HEK293T (cell line): ENCODE measurements at regions not wholly inside any gene's neighbourhood (a gene's known extent, or its start where the extent isn't known, plus 50 kb on each side); places are given as distances from the start of the nearest gene placed in this dataset.
A peak's percentile ranks its signal among the peaks of the same experiment; 100 is the strongest.

ENCODE experiments used
- CTCF ChIA-PET: fragments of 350-600 bp; formaldehyde crosslinking; extraction: SDS; loops from one replicate; lab custom pipeline; 2021; ENCODE audit warnings: antibody characterized with exemption, inconsistent platforms; lab: Yijun Ruan, JAX
- POLR2A ChIA-PET: fragments of 350-600 bp; formaldehyde crosslinking; extraction: SDS; loops from one replicate; lab custom pipeline; 2020; ENCODE audit warnings: antibody characterized with exemption, inconsistent platforms; lab: Yijun Ruan, JAX
- DNase-seq: peaks from one replicate; pipeline ENCODE4 v3.0.0; 2012; ENCODE audit warnings: mixed read lengths; ENCODE audit errors: extremely low spot score
- ARNT ChIP-seq: fragments of 450-650 bp; IDR thresholded peaks from 2 replicates; pipeline ENCODE4 v1.6.1; 2017; ENCODE audit warnings: mild to moderate bottlenecking
- BHLHE40 ChIP-seq: fragments of 450-650 bp; IDR thresholded peaks from 2 replicates; pipeline ENCODE4 v1.6.1; 2016; ENCODE audit warnings: mild to moderate bottlenecking, moderate library complexity, borderline replicate concordance
- CTBP1 ChIP-seq: fragments of 450-650 bp; IDR thresholded peaks from 2 replicates; pipeline ENCODE4 v1.6.1; 2016; ENCODE audit warnings: borderline replicate concordance
- ELF4 ChIP-seq: fragments of 450-650 bp; IDR thresholded peaks from 2 replicates; pipeline ENCODE4 v1.6.1; 2017; ENCODE audit warnings: antibody characterized with exemption
- FOXA1 ChIP-seq: fragments of 450-650 bp; IDR thresholded peaks from 2 replicates; pipeline ENCODE4 v1.6.1; 2016; ENCODE audit warnings: mild to moderate bottlenecking
- FOXK2 ChIP-seq: fragments of 450-650 bp; IDR thresholded peaks from 2 replicates; pipeline ENCODE4 v1.6.1; 2016; ENCODE audit warnings: mild to moderate bottlenecking
- FOXM1 ChIP-seq: fragments of 450-650 bp; IDR thresholded peaks from 2 replicates; pipeline ENCODE4 v1.6.1; 2017; ENCODE audit warnings: mild to moderate bottlenecking, borderline replicate concordance
- HDGF ChIP-seq: fragments of 450-650 bp; IDR thresholded peaks from 2 replicates; pipeline ENCODE4 v1.6.1; 2017; ENCODE audit warnings: antibody characterized with exemption, borderline replicate concordance
- L3MBTL2 ChIP-seq: fragments of 450-650 bp; conservative IDR thresholded peaks from 2 replicates; pipeline ENCODE4 v1.6.1; 2016; ENCODE audit warnings: mild to moderate bottlenecking
- LEF1 ChIP-seq: fragments of 450-650 bp; IDR thresholded peaks from 2 replicates; pipeline ENCODE4 v1.6.1; 2017; ENCODE audit warnings: mild to moderate bottlenecking, borderline replicate concordance
- NFRKB ChIP-seq: fragments of 450-650 bp; IDR thresholded peaks from 2 replicates; pipeline ENCODE4 v1.6.1; 2016; ENCODE audit warnings: mild to moderate bottlenecking, moderate library complexity
- PKNOX1 ChIP-seq: fragments of 450-650 bp; IDR thresholded peaks from 2 replicates; pipeline ENCODE4 v1.6.1; 2016
- SP1 ChIP-seq: fragments of 450-650 bp; IDR thresholded peaks from 2 replicates; pipeline ENCODE4 v1.6.1; 2017
- SUZ12 ChIP-seq: fragments of 450-650 bp; IDR thresholded peaks from 2 replicates; pipeline ENCODE4 v1.6.1; 2016; ENCODE audit warnings: mild to moderate bottlenecking
- TARDBP ChIP-seq: fragments of 450-650 bp; IDR thresholded peaks from 2 replicates; pipeline ENCODE4 v1.6.1; 2016
- ZNF384 ChIP-seq: fragments of 450-650 bp; IDR thresholded peaks from 2 replicates; pipeline ENCODE4 v1.6.1; 2016

GRCh38 chr18:34159691-34160185 lies 65.0 kb downstream of the NOL4 start:
- ChIA-PET POLR2A (interaction anchor here (1.1 kb wide), 1 partner anchor 9 kb away, joined by 3 read pairs; no protein-coding TSS in a partner anchor), CTCF (interaction anchor here (0.5 kb wide), 1 partner anchor 124 kb away, joined by 3 read pairs; no protein-coding TSS in a partner anchor)
- DNase-seq, result no peak
- TF ChIP-seq PKNOX1 (no peak), TARDBP (no peak), L3MBTL2 (0 out of 2 replicates have a peak, but pooled peaks have one; percentile 25), FOXM1 (no peak), SUZ12 (no peak)

- CTCF ChIA-PET, result interaction anchor here (0.5 to 1.1 kb wide), 4 partner anchors 123 to 1028 kb away, joined by 3 read pairs; no protein-coding TSS in a partner anchor
- POLR2A ChIA-PET, result interaction anchor here (1.1 kb wide), 1 partner anchor 8 kb away, joined by 3 read pairs; no protein-coding TSS in a partner anchor
- DNase-seq, result peak; percentile 77
- TF ChIP-seq SP1 (no peak), L3MBTL2 (peak; percentile 67), FOXA1 (no peak)
Measured at GRCh38 chr18:34158881-34159690, 65.6 kb downstream of the NOL4 start.

DNA sequence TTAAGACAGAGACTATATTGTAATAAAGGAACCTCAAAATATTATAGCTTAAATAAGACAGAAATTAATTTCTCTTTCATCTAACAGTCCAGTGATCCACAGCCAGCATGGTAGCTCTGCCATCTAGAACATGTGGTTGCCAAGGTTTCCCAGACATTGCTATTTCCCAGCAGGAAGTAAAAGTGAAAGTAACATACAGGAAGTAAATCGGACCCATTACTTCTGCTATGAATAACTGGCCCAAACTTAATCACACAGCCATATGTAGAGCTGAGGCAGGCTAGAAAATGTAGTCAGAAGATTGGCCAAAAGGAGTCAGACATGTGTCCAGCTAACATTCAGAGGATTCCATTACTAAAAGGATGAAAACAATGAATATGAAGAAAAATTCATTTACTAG lies 71.0 kb downstream of the NOL4 start:
- TF ChIP-seq NFRKB, result no peak
- TF ChIP-seq FOXM1, result no peak
- TF ChIP-seq CTBP1, result no peak
- TF ChIP-seq FOXK2, result no peak
- TF ChIP-seq SUZ12, result no peak
- TF ChIP-seq SP1, result no peak
- no peak for TF ChIP-seq TARDBP
- no peak for TF ChIP-seq BHLHE40
- no peak for TF ChIP-seq FOXA1
- no peak for TF ChIP-seq LEF1
- TF ChIP-seq HDGF, result no peak
- TF ChIP-seq L3MBTL2, result no peak
- no peak for TF ChIP-seq ARNT
- ChIA-PET CTCF (no interaction called here), POLR2A (no interaction called here)
- no peak for DNase-seq

GRCh38 chr18:34131006-34131405 lies 93.7 kb downstream of the NOL4 start:
- DNase-seq, result no peak
- TF ChIP-seq ARNT (no peak), FOXM1 (no peak), LEF1 (no peak), HDGF (no peak), L3MBTL2 (no peak), SP1 (no peak), TARDBP (no peak), ELF4 (no peak), PKNOX1 (no peak), SUZ12 (no peak), FOXA1 (no peak), BHLHE40 (no peak), CTBP1 (no peak), NFRKB (no peak), ZNF384 (no peak), FOXK2 (no peak)
- ChIA-PET POLR2A (no interaction called here), CTCF (interaction anchor here (1.2 to 1.7 kb wide), 2 partner anchors 8 to 192 kb away, joined by 4 read pairs; no protein-coding TSS in a partner anchor)

DNA sequence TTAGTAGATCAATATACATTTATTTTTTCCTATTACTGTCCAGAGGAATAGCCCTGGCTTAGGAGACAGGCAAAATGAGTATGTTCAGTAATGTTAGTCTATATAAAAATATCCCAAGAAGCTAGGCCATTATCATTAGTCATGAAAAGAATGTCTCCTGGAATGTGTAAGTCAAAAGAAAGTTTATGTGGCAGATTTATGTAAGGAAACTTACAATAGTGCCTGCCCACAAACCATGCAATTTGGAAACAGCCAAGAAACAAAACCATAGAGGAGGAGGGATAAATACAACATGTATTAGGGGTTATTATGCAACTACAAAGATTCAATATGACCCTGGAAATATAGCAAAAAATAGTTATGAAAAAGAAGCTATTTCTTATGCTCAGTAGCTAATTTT lies 96.3 kb downstream of the NOL4 start:
- ChIA-PET POLR2A (no interaction called here), CTCF (interaction anchor here (0.7 kb wide), 1 partner anchor 348 kb away, joined by 3 read pairs; no protein-coding TSS in a partner anchor)
- TF ChIP-seq PKNOX1 (0 out of 2 replicates have a peak, but pooled peaks have one; percentile 10), HDGF (no peak)
- DNase-seq, result no peak

DNA sequence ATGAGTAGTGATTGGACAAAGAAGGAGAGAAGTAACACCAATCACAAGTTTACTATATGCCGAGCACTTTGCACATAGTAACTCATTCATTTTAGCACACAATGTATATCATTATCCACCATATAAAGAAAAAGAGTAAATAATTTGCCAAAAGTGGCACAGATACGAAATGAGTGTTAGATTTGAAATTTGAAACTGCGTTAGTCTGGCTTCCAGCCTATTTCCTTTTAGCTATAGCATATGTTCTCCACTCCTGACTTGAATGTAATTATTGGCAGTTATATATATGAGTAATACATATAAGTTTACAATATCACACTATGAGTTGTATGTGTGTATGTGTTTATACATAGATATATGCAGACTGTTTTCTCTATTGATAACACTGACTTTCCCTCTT lies 98.6 kb downstream of the NOL4 start:
- TF ChIP-seq CTBP1 (no peak), SP1 (no peak), LEF1 (no peak), PKNOX1 (no peak), SUZ12 (no peak), ZNF384 (no peak), FOXM1 (no peak), HDGF (no peak), NFRKB (no peak)
- ChIA-PET CTCF (interaction anchor here (0.6 kb wide), 1 partner anchor 135 kb away, joined by 3 read pairs; no protein-coding TSS in a partner anchor), POLR2A (no interaction called here)
- DNase-seq, result no peak
